Tibial nerve (tissue), 4 donors: ENCODE measurements at regions not wholly inside any gene's neighbourhood (a gene's known extent, or its start where the extent isn't known, plus 50 kb on each side); places are given as distances from the start of the nearest gene placed in this dataset.

Experiments
- EP300 ChIP-seq, 2 donors: sonication (generic); formaldehyde crosslinking; IDR thresholded peaks; one replicate each; pipeline ENCODE4 v1.6.1; 2017; ENCODE audit warnings: antibody characterized with exemption in 2 of 2, mild to moderate bottlenecking in 1 of 2
- POLR2A ChIP-seq, 2 donors: fragments of 450-650 bp; IDR thresholded peaks; one replicate each; pipeline ENCODE4 v1.6.1; 2017; ENCODE audit warnings: antibody characterized with exemption in 2 of 2, mild to moderate bottlenecking in 2 of 2, moderate library complexity in 2 of 2
- TF ChIP-seq, protein P1 (sequence below), 5 experiments: fragments of 200-600 bp in 3 of 5; fragments of 450-650 bp in 2 of 5; sonication (generic) in 3 of 5; IDR thresholded peaks; one replicate each; pipeline ENCODE4 v1.5.1; 2016 to 2019; ENCODE audit warnings: antibody characterized with exemption in 5 of 5, mild to moderate bottlenecking in 3 of 5, moderate library complexity in 2 of 5

DNA sequence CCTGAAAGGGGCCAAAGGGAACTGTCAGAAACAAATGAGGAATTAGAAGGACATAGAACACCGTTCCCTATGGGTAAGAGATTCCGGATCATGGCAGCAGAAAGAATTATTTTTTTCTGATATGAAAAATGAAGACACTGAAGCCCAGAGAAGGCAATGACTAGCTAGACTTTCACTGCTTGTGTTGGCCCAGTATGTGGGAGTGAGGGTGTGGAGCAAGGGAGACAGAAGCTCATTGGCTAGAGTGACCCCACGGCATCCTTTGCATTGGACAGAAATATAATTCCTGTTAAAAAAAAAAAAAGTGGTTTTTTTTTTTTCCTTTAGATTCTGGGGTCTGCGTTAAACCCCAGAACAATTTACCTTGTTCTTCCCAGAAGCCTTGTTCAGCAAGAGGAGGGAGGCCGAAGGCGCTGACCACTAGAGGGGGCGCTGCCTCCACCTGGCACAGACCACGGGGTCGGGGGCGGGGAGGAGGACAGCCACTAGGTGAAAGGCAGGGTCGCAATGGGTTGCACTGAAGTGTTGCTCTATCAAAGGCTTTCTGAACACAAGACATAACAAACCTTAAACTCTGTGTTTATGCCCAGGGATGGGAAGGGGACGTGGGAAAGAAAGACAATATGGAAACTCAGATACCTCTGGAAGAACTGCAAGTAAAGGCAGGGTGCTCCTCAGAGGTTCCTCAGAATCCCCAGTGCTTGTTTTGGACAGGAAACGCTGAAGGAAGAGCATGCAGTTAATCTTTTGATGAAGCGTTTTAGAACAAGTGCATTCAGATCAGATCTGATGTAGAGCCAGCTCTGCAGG is 156.8 kb downstream of the KCNA5 start:
- TF ChIP-seq POLR2A (IDR thresholded peaks at IDR 0.05) (no peak), EP300 (IDR thresholded peaks at IDR 0.05) (no peak)
- TF ChIP-seq, protein P1, sequence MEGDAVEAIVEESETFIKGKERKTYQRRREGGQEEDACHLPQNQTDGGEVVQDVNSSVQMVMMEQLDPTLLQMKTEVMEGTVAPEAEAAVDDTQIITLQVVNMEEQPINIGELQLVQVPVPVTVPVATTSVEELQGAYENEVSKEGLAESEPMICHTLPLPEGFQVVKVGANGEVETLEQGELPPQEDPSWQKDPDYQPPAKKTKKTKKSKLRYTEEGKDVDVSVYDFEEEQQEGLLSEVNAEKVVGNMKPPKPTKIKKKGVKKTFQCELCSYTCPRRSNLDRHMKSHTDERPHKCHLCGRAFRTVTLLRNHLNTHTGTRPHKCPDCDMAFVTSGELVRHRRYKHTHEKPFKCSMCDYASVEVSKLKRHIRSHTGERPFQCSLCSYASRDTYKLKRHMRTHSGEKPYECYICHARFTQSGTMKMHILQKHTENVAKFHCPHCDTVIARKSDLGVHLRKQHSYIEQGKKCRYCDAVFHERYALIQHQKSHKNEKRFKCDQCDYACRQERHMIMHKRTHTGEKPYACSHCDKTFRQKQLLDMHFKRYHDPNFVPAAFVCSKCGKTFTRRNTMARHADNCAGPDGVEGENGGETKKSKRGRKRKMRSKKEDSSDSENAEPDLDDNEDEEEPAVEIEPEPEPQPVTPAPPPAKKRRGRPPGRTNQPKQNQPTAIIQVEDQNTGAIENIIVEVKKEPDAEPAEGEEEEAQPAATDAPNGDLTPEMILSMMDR (IDR thresholded peaks at IDR 0.05) = peak; percentile 23 to 52 (median 34)
